NCI-H446 treated with DMSO at 0.1 percent for 48 hours (cell line): ENCODE measurements at regions not wholly inside any gene's neighbourhood (a gene's known extent, or its start where the extent isn't known, plus 50 kb on each side); places are given as distances from the start of the nearest gene placed in this dataset.
"Not testable (repeated sequence)": the region's sequence is repeated elsewhere in the genome, so short reads cannot be mapped to it uniquely, and the experiment has no call there.

Experiments used
- DNase-seq: peaks from one replicate; lab custom pipeline; 2025; lab: John Stamatoyannopoulos, UW

DNA sequence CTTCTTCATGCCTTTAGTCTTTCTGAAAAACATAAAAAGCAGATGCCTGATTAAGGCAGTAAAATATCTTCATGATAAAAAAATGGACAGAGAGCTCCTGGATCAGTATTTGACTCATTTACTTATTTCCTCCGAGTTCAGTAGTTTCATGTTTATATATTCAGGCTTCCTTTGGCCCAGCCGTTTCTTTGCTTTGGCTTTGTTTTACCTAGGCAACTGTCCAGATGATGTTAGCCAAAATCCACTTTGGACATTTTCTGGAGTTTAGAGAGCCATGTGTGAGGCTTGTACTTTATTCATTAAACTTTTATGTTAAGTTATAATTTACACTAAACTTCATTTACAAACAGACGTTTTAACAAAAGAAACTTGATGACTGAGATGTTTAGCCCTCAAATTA lies 307.1 kb upstream of the RSPO3 start:
- DNase-seq, result no peak

GRCh38 chr6:126812010-126812409 lies 306.5 kb upstream of the RSPO3 start:
- no peak for DNase-seq

GRCh38 chr6:126812651-126813050 lies 305.8 kb upstream of the RSPO3 start:
- no peak for DNase-seq

DNA sequence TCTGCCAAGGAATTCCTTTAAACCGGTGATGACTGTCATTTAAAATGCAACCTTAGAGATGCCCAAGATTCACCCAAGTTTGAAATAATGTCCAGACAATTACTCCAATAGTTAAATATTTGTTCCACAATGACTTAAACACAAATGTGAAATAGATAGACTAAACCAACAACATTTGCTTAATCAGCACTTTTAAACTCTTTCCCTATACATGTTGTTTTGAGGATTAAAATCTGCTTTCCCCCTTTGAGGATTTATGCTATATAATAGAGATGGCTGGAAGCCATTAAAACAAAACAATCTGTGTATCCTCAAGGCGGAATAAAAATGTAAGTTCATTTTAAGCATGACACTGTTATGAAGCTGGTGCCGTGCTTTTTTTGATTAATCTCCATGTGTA lies 297.8 kb upstream of the RSPO3 start:
- DNase-seq, result no peak

GRCh38 chr6:126821706-126822105 lies 296.8 kb upstream of the RSPO3 start:
- DNase-seq, result no peak

- DNase-seq, result no peak
Measured at GRCh38 chr6:126824226-126824625, 294.2 kb upstream of the RSPO3 start.

DNA sequence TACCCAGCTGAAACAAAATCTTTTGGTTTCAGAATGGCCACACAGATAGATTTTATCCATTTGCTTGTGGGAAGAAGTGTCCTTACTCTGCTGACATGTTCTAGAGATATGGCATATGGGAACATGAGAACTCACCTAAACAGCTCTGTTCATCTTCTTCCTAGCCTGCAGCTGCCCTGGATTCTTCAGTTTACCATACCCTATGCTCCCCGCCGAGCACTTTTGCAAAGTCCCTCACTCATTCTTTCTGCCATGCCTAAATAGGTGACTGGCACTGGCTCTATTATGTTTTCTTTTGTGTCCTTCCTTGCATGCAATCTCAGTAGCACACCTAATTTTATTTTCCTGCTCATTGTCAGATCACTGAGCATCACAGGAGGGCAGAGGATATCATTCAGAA lies 293.7 kb upstream of the RSPO3 start:
- no peak for DNase-seq

DNA sequence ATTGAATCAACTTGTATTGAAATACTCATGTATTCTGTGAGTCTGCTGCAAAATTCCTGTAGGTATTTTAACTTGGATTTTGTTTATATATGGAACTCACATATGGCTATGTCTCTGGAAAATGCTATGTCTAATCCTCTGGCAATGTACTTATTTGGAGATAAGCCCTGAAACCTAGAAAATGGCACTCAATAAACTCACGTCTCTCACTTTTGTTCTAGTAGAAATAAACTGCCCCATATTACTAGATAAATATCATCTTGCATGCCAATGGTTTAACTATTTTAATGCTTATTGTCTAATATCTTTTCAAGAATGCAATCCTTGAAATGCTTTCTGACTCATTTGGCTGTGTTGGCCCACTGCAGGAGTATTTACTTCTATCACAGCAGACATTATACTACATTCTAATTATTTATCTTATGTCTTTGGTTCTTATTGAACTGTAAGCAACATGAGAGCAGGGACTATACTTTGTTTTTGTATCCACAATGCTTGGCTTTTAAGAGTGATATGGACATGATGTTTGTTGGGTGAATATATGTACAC lies 292.2 kb upstream of the RSPO3 start:
- DNase-seq, result no peak

DNA sequence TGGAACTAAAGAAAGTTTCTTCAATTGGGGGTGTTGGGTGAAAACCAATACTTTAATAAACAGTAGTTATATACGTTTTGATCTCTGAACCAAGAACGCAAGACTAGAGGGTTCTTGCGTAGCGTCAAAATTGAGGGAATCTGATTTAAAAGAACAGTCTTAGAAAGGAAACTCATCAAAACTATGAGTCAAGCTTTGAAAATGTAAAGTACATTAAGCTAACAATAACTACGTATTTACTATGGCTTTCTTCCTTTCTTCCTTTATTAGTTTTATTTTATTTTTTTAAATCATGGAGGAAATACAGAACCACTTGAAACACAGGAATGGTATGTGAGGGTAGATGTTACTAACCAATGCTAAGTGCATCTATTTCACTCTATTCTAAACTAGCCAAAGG lies 287.0 kb upstream of the RSPO3 start:
- DNase-seq, result no peak

GRCh38 chr6:126842769-126843168 lies 275.7 kb upstream of the RSPO3 start:
- DNase-seq, result no peak

DNA sequence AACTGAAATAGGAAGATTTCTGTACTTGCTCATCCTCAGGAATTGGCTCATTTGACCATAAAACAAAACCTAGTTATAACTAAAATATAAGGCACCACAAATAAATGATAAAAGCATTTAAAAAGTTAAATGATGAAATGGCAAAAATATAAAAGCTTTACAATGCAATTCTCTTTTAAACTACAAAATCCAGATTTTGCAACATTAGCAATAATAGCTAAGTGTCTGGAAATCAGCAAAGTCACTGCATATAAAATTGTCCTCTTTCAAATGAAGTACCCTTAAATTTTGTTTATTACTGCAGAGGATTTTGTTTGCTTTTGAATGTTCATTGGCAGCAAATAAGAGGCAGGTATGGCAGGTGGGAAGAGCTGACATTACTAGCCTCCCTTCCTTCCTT lies 270.4 kb upstream of the RSPO3 start:
- no peak for DNase-seq

DNA sequence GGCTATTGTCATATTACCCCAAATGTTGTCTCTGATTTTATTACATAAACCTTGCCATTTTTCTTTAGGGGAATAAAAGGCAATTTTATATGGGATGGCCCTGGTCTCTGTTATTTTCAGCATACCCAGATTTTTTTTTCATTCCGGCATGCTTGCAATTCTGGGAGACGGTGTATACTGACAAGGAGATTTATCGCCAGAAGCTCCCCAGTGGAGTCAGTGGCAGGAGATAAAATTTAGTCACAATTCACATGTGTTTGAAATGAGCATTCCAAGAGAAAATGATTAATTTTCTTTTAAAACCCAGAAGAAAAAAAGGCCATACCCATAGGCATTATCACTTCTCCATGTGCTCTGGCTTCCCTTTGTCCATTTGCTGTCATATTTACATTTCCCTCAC lies 250.8 kb upstream of the RSPO3 start:
- DNase-seq, result no peak

DNA sequence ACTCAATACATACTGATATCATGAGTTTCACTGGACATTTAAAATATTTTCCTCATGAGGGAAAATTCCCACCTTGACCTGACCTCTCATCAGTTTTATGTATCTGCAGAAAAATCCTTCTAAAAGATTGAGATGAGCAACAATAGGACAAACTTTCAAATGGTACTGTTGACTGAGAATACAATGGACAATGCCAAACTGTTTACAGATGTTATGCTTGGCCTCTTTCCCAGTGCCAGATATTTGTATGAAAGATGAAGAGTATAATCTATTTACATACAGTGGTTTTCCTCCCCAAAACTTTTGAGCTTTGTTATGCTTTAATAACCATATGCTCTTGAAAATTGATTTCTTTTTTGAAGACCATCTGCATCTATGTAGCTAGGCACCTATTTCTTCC lies 245.1 kb upstream of the RSPO3 start:
- no peak for DNase-seq

- no peak for DNase-seq
Measured at GRCh38 chr6:126873791-126874190, 244.7 kb upstream of the RSPO3 start.

DNA sequence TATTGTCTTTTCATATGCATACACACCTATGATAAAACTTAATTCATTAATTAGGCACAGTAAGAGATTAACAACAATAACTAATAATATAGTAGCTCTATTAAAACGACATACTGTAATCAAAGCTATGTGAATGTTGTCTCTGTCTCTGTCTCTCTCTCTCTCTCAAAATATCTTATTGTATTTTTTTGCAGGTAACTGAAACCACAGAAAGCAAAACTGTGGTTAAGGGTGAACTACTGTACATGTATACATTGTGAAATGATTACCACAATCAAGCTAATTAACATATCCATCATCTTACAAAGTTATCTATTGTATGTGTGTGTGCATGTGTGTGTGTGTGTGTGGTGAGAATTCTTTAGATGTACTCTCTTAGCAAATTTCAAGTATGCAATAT lies 242.0 kb upstream of the RSPO3 start:
- DNase-seq, result no peak

- no peak for DNase-seq
Measured at GRCh38 chr6:126880964-126881363, 237.5 kb upstream of the RSPO3 start.

DNA sequence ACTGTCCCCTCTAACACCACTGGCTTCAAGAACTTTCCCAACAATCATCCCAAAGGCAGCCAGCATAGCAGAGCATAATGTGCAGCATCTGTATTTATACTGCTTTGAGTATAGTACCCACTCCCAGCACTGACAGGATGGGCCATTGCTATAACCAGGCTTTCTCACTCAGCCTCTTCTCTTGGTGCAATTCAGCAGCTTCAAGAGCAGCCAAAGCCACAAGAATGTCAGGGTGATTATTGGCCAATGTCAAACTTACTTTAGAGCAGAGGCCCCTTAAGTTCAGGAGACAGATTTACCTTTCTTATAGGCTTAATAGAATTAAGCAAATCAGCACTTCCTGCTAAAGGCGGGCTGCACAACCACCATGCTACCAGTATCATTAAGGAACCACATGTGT lies 232.4 kb upstream of the RSPO3 start:
- no peak for DNase-seq

DNA sequence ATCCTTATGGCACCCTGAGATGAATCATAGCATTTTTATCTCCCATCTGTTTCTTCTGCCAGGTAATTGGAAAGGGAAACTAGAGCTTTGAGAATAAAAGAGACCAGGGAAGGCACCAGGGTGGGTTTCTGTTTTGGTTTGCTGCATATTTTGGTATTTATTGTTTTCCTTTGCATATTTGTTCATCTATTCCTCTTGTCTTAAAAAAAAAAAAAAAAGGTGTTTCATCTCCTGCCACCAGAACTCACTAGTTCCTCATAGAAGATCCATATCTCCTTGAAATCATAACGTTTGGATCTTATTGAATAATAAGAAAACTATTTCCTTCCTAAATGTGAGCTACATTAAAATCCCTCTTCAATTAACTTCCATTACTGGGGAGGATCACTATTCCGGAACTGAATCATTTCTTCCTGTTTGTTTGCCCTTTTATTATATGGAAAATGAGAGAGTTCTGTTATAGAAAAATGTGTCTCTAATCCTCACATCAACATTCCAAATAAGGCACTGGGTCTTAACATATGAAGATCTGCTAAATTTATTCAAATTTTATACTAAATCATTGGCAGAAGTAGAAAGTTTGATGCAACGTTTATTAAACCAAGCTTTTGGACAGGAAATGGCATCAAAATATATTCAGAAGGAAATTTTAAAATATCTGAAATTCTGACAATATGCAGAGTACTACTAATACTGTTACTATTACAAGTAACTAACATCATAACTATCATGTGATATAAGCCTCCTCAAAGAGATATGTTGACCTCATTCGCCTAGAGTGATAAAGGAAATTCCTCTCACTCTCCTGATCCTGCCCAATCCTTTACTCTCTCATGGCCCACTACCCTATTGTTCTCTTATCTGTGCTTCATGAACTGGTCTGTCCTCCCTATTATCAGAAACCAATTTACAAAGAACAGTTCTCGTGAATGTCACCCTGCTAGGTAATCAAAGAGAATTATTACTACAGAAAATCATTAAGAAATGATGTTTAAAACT lies 229.4 kb upstream of the RSPO3 start:
- no peak for DNase-seq

- no peak for DNase-seq
Measured at GRCh38 chr6:126890055-126890454, 228.4 kb upstream of the RSPO3 start.

DNA sequence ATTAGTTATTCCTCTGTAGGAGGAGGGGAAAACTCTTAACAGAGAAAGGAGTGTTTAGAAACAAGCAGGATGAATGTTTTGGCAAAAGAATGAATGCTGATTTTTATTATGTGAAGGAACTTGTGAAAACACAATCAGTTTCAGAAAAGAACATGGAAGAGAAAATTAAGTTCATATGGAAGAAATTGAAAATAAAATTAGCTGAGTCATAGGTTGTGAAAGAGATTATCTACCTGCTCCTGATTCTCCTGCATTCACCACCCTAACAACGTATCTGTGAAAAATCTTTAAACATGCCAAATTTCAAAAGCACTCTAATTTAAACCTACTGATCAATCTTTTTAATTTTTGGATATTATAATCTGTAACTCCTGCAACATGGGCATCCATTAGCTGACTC lies 227.3 kb upstream of the RSPO3 start:
- no peak for DNase-seq

GRCh38 chr6:126892869-126893268 lies 225.6 kb upstream of the RSPO3 start:
- not testable (repeated sequence) for DNase-seq

DNA sequence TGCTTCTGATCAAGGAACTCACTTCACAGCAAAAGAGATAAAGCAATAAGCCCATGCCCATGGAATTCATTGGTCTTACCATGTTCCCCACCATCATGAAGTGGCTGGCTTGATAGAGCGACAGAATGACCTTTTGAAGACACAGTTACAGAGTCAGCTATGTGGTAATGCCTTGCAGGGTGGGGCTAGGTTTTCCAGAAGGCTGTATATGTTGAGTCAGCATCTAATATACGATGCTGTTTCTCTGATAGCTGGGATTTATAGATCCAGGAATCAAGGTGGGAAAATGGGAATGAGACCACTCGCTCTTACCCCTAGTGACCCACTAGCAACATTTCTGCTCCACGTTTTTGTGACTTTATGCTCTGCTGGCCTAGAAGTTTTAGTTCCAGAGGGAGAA lies 220.7 kb upstream of the RSPO3 start:
- DNase-seq, result no peak

- no peak for DNase-seq
Measured at GRCh38 chr6:126904176-126904575, 214.3 kb upstream of the RSPO3 start.

- no peak for DNase-seq
Measured at GRCh38 chr6:126905917-126906316, 212.6 kb upstream of the RSPO3 start.
